DND-41 (cell line): ENCODE measurements at regions not wholly inside any gene's neighbourhood (a gene's known extent, or its start where the extent isn't known, plus 50 kb on each side); places are given as distances from the start of the nearest gene placed in this dataset.

Experiments used
- EZH2 ChIP-seq: IDR thresholded peaks from 3 replicates; pipeline ENCODE4 v1.6.1; 2012; ENCODE audit warnings: borderline replicate concordance, low read depth, mild to moderate bottlenecking, moderate library complexity, low read length, inconsistent platforms; ENCODE audit not compliant: severe bottlenecking
- TF ChIP-seq, protein P1 (sequence below): IDR thresholded peaks from 2 replicates; pipeline ENCODE4 v1.5.1; 2012; ENCODE audit warnings: borderline replicate concordance, low read length, moderate library complexity, mild to moderate bottlenecking; ENCODE audit not compliant: poor library complexity, severe bottlenecking; ENCODE audit errors: extremely low read depth

DNA sequence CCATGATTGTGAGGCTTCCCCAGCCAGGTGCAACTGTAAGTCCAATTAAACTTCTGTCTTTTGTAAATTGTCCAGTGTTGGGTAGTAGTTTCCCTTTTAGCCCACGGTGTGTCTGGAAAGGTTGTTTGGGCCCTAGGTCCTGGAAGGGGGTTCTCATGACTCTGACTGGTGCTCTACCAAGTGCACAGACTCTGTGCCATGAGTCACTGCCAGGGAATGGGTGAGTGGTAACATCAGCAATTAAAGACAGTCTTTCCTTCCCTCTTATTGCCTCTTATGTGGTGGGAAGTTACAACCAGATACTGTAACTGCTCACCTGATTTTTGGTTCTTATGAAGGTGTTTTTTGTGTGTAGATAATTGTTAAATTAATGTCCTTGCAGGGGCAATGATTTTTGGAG lies 141.2 kb downstream of the PRDM9 start:
- TF ChIP-seq, protein P1, sequence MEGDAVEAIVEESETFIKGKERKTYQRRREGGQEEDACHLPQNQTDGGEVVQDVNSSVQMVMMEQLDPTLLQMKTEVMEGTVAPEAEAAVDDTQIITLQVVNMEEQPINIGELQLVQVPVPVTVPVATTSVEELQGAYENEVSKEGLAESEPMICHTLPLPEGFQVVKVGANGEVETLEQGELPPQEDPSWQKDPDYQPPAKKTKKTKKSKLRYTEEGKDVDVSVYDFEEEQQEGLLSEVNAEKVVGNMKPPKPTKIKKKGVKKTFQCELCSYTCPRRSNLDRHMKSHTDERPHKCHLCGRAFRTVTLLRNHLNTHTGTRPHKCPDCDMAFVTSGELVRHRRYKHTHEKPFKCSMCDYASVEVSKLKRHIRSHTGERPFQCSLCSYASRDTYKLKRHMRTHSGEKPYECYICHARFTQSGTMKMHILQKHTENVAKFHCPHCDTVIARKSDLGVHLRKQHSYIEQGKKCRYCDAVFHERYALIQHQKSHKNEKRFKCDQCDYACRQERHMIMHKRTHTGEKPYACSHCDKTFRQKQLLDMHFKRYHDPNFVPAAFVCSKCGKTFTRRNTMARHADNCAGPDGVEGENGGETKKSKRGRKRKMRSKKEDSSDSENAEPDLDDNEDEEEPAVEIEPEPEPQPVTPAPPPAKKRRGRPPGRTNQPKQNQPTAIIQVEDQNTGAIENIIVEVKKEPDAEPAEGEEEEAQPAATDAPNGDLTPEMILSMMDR, result no peak
- TF ChIP-seq EZH2, result no peak
